Left forelimb (tissue), 1 donor: ENCODE measurements at regions not wholly inside any gene's neighbourhood (a gene's known extent, or its start where the extent isn't known, plus 50 kb on each side); places are given as distances from the start of the nearest gene placed in this dataset.
A peak's percentile ranks its signal among the peaks of the same experiment; 100 is the strongest.

Source experiments
- DNase-seq: peaks from one replicate; pipeline ENCODE4 v3.0.0-alpha.2; 2018; ENCODE audit warnings: low spot score

- DNase-seq = no peak
Measured at GRCh38 chr1:72649211-72649888, 367.0 kb upstream of the NEGR1 start.

- no peak for DNase-seq
Measured at GRCh38 chr1:72648465-72648864, 366.1 kb upstream of the NEGR1 start.

GRCh38 chr1:72643142-72643541, 360.8 kb upstream of the NEGR1 start:
- no peak for DNase-seq

GRCh38 chr1:72637593-72637992, 355.3 kb upstream of the NEGR1 start:
- no peak for DNase-seq

GRCh38 chr1:72636631-72637030, 354.3 kb upstream of the NEGR1 start:
- DNase-seq = no peak

GRCh38 chr1:72635719-72636118, 353.4 kb upstream of the NEGR1 start:
- no peak for DNase-seq

- DNase-seq = no peak
Measured at GRCh38 chr1:72634946-72635345, 352.6 kb upstream of the NEGR1 start.

GRCh38 chr1:72631449-72631848, 349.1 kb upstream of the NEGR1 start:
- no peak for DNase-seq

GRCh38 chr1:72623299-72623708, 341.0 kb upstream of the NEGR1 start:
- DNase-seq = peak; percentile 63

- no peak for DNase-seq
Measured at GRCh38 chr1:72620453-72620852, 338.1 kb upstream of the NEGR1 start.

- no peak for DNase-seq
Measured at GRCh38 chr1:72606216-72606810, 324.0 kb upstream of the NEGR1 start.

GRCh38 chr1:72601035-72601674, 318.8 kb upstream of the NEGR1 start:
- DNase-seq = no peak

GRCh38 chr1:72586023-72586685, 303.8 kb upstream of the NEGR1 start:
- no peak for DNase-seq

- DNase-seq = no peak
Measured at GRCh38 chr1:72579629-72580028, 297.3 kb upstream of the NEGR1 start.

GRCh38 chr1:72570815-72571214, 288.5 kb upstream of the NEGR1 start:
- DNase-seq = no peak

GRCh38 chr1:72568113-72568512, 285.8 kb upstream of the NEGR1 start:
- no peak for DNase-seq

GRCh38 chr1:72567521-72567920, 285.2 kb upstream of the NEGR1 start:
- no peak for DNase-seq

GRCh38 chr1:72564749-72565148, 282.4 kb upstream of the NEGR1 start:
- no peak for DNase-seq

GRCh38 chr1:72557446-72558049, 275.2 kb upstream of the NEGR1 start:
- no peak for DNase-seq

- no peak for DNase-seq
Measured at GRCh38 chr1:72547412-72547811, 265.1 kb upstream of the NEGR1 start.

- DNase-seq = no peak
Measured at GRCh38 chr1:72540674-72541073, 258.3 kb upstream of the NEGR1 start.

- no peak for DNase-seq
Measured at GRCh38 chr1:72535470-72535869, 253.1 kb upstream of the NEGR1 start.

- DNase-seq = no peak
Measured at GRCh38 chr1:72530646-72531045, 248.3 kb upstream of the NEGR1 start.
